ENCODE measurements at regions not wholly inside any gene's neighbourhood (a gene's known extent, or its start where the extent isn't known, plus 50 kb on each side); places are given as distances from the start of the nearest gene placed in this dataset.

DNA sequence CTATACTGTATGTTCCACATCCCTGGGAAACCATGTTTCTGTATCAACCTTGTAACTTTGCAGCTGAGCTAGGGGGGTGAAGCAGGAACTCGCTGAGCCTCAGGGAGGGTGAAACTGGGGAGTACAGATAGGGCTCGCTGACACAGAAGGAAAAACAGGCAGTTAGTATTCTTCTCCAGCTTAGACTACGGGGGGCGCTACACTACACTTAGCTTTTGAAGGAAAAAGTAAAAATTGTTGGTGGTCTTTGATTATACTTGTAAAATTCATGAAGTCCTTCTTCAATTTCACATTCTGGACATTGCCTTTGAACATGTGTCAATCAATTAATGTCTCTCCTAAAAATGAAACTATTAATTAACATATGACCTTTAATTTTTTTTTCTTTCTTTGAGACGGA is 73.5 kb upstream of the RGMA start:
- no peak for DNase-seq (ENCODE audit: low read depth)

DNA sequence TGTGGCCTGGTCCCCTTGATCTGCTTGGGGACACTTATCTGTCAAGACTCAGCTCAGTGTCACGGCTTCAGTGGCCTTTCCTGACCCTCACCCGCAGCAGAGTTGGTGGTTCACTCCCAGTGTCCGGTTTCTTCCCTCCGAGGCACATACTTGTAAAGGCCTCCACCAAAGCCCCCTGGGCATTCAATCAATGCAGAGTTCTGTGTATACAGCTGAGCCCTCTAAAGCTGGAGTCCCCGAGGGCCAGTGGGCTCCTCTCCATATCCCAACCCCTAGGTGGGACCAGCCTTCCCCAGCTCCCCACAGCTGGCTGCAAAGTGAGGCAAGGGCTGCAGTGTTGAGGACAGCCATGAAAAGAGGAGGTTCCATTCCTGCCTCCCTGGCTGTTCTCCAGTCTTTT is 70.9 kb upstream of the RGMA start:
- DNase-seq (ENCODE audit: low read depth): no peak

GRCh38 chr15:93158097-93158900 is 69.3 kb upstream of the RGMA start:
- DNase-seq (ENCODE audit: low read depth): no peak

- DNase-seq (ENCODE audit: low read depth): no peak
These were observed 65.7 kb upstream of the RGMA start for GRCh38 chr15:93154666-93155065.

DNA sequence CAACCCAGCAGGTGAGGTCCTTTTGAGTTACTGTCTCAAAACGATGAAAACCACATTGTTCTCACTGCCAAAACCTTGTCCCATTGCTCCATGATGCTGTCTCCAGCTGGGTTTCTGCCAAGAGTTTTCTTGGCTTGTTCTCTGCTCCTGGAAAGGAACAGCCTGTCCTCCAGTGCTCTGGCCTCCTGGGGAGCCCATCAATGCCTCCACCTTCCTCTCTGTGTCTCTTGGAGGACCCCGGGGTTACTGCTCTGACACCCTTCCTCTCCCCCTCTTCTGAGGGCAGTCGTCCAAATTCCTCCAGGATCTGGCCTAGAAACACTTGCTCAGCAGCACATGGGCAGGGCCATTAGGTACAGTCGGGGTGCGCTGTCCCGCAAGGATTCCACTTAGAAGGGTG is 63.9 kb upstream of the RGMA start:
- DNase-seq (ENCODE audit: low read depth): no peak

DNA sequence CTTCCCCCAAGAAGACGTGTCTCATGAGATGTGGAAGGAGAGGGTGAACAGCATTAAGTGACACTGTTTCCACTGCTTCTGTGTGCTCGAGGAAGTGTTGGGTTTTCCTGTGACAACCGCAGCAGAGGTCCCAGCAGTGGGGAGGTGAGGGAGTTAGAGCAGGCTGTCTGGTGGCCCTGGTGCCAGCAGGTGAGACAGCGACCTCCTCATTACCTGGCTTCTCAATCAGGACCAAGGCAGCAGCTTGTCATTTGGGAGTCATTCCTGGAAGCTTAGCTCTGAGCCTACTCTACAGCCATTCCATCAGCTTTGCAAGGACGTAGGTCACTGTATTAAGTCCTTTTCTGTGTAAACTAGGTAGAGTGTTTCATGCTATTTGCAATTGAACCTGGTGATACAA is 63.3 kb upstream of the RGMA start:
- no peak for DNase-seq (ENCODE audit: low read depth)

DNA sequence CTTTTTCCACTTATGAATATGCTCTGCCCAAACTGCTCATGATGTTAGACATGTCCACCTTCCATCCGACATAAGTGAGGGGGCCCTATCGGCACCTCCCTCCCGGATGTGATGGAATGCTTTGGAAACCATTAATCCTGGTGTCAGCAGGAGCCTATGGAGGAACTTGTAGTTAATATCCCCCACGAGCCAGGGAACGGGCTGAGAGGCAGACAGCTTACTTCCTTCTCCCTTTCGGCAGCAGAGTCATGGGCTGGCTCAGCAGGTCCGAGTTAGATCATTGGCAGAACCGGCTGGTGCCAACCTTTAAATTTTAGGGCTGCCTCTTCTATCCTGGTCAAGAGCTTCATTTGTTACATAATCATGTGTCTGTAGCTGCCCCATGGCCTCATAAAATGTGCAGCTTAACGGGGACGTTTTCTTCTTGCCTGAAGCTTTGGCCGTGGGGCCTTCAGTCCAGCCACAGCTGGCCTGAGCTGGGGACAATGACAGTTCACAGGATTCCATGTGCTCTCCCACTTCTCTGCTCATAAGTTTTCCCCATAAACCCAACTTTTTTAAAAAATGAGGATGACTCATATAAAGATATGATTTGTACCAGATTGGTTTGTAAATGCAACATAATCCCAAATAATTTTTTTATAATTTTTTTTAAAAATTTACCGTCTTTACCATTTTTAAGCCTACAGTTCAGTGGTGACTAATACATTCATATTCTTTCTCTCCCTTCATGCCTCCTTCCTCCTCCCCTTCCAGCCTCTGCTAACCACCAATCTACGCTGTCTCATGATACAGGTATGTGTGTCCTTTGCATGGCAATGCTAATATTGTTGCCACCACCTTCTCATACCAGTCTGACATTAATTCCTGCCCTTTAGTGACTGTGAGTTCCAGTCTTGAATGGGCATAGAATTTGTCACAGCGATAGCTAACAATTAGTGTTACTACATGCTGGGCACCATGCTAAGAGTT is 62.2 kb upstream of the RGMA start:
- no peak for DNase-seq (ENCODE audit: low read depth)

GRCh38 chr15:93146601-93147000 is 57.6 kb upstream of the RGMA start:
- DNase-seq (ENCODE audit: low read depth): no peak

- DNase-seq (ENCODE audit: low read depth): no peak
These were observed 57.2 kb upstream of the RGMA start for GRCh38 chr15:93146196-93146595.

- DNase-seq (ENCODE audit: low read depth): no peak
These were observed 55.6 kb upstream of the RGMA start for GRCh38 chr15:93144463-93145236.

DNA sequence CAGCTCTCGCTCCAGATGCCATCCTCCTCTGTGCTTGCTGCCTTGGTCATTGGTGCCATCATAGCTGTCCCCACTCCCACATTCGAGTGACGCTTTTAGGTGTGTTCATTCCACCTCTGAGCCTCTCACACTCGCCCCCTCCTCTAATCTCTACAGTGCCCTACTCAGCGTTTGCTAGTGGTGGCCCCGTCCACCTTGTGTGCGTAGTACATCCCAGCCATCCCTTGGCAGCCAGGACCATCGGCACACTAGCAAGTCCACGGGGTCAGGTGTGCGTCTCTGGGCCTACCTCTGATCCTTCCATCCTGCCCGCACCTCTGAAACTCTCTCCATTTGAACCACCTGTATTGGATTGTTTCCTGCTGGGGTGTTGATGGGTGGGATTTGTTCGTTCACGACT is 54.2 kb upstream of the RGMA start:
- no peak for DNase-seq (ENCODE audit: low read depth)

- no peak for DNase-seq (ENCODE audit: low read depth)
These were observed 52.4 kb upstream of the RGMA start for GRCh38 chr15:93141371-93141794.

DNA sequence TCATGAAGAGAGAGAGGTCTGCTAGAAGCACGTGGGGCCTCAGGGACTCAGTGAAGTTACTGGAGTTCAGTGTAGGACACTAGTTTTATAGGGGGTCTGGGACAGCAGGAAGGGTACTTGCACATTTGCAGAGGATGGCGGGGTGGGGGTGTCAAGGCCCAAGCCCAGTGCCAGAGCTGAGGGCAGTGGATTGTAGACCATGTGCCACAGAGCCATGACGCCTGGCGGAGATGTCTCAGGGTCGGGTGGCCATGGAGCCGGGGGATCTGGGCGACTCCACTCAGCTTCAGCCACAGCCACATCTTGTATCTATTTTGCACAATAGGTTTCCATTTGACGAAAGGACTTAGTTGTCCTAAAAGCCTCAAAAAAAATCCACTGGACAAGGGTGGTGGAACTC is 50.4 kb upstream of the RGMA start:
- no peak for DNase-seq (ENCODE audit: low read depth)

DNA sequence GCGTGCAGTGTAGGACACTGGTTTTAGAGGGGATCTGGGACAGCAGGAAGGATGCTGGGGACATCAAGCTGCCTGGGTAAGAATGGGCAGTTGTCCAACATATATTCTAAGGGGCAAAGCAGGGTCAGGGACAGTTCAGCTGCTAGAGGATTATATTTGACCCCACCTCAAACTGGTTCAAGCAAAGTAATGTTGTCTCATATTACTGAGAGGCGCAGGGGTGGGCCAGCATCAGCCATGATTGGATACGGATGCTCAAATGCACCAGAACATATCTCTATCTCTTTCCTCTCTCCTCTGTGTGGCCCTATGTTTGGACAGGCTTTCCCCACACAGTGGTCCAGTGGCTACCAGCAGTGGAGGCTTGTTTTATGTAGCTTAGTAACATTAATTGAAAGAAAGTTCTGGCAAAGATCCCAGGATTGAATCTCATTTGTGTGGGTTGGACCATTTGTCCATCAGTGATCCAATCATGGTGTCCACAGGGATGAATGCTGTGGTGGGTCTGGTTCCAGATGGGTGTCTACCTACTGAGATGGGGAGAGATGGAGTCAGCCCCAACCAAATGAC is 49.8 kb upstream of the RGMA start:
- DNase-seq (ENCODE audit: low read depth): no peak
